GM23248 (cell line): ENCODE measurements at regions not wholly inside any gene's neighbourhood (a gene's known extent, or its start where the extent isn't known, plus 50 kb on each side); places are given as distances from the start of the nearest gene placed in this dataset.

ENCODE experiments used
- DNase-seq: peaks from one replicate; pipeline ENCODE4 v3.0.0-alpha.2; 2015
- H2AFZ ChIP-seq: fragments of 200-600 bp; sonication (generic); 2 replicates; pipeline ENCODE4 v1.6.1; 2016; ENCODE audit warnings: antibody characterized with exemption
- H3F3A ChIP-seq: fragments of 200-600 bp; sonication (generic); 2 replicates; pipeline ENCODE4 v1.6.1; 2016; ENCODE audit warnings: mild to moderate bottlenecking, antibody characterized with exemption, mixed run types; ENCODE audit not compliant: insufficient read depth
- H3K27ac ChIP-seq: fragments of 200-600 bp; sonication (generic); 2 replicates; pipeline ENCODE4 v1.5.1; 2016; ENCODE audit warnings: mild to moderate bottlenecking
- H3K27me3 ChIP-seq: fragments of 200-600 bp; sonication (generic); replicated peaks from 2 replicates; pipeline ENCODE4 v1.6.1; 2016; ENCODE audit warnings: mild to moderate bottlenecking; ENCODE audit not compliant: insufficient read depth
- H3K36me3 ChIP-seq: fragments of 200-600 bp; sonication (generic); 2 replicates; pipeline ENCODE4 v1.6.1; 2016; ENCODE audit warnings: low read depth, mild to moderate bottlenecking
- H3K4me1 ChIP-seq: fragments of 200-600 bp; sonication (generic); 2 replicates; pipeline ENCODE4 v1.6.1; 2016; ENCODE audit warnings: mild to moderate bottlenecking; ENCODE audit not compliant: insufficient read depth
- H3K4me2 ChIP-seq: fragments of 200-600 bp; sonication (generic); one replicate; pipeline ENCODE4 v1.6.1; 2016; ENCODE audit warnings: mild to moderate bottlenecking; ENCODE audit not compliant: unreplicated experiment
- H3K4me3 ChIP-seq: fragments of 200-600 bp; sonication (generic); 2 replicates; pipeline ENCODE4 v1.5.1; 2016; ENCODE audit warnings: mild to moderate bottlenecking
- H3K79me2 ChIP-seq: fragments of 200-600 bp; sonication (generic); 2 replicates; pipeline ENCODE4 v1.6.1; 2016; ENCODE audit warnings: mild to moderate bottlenecking; ENCODE audit not compliant: insufficient read depth
- H3K9ac ChIP-seq: fragments of 200-600 bp; sonication (generic); 2 replicates; pipeline ENCODE4 v1.6.1; 2016; ENCODE audit warnings: mild to moderate bottlenecking
- H3K9me2 ChIP-seq: fragments of 200-600 bp; sonication (generic); 2 replicates; pipeline ENCODE4 v1.6.1; 2016; ENCODE audit warnings: mixed run types, mild to moderate bottlenecking, moderate library complexity; ENCODE audit not compliant: insufficient read depth
- H3K9me3 ChIP-seq: fragments of 200-600 bp; sonication (generic); one replicate; pipeline ENCODE4 v1.6.1; 2017; ENCODE audit warnings: low read depth
- H4K20me1 ChIP-seq: fragments of 200-600 bp; sonication (generic); 2 replicates; pipeline ENCODE4 v1.6.0; 2016; ENCODE audit not compliant: insufficient read depth
- EZH2 ChIP-seq: fragments of 200-600 bp; sonication (generic); IDR thresholded peaks from 2 replicates; pipeline ENCODE4 v1.6.1; 2018; ENCODE audit warnings: antibody characterized with exemption, mild to moderate bottlenecking; ENCODE audit not compliant: insufficient read depth, poor library complexity, severe bottlenecking
- EZH2phosphoT487 ChIP-seq: fragments of 200-600 bp; sonication (generic); IDR thresholded peaks from 2 replicates; pipeline ENCODE4 v1.6.1; 2018; ENCODE audit warnings: antibody characterized with exemption, moderate library complexity, mild to moderate bottlenecking, low read depth; ENCODE audit not compliant: insufficient read depth
- WGBS, 2 experiments: methylation state at CpG; one replicate each; pipeline ENCODE4 v1.1.6; 2015 to 2017; ENCODE audit warnings: low lambda C conversion rate in 2 of 2, low coverage in 1 of 2; ENCODE audit errors: missing lambda C conversion rate in 2 of 2; 5-methylcytosine and 5-hydroxymethylcytosine counted together
- in situ Hi-C: fragments of 300-500 bp; cut with MboI; formaldehyde crosslinking; loops from 2 replicates; pipeline ENCODE4 v1.15.0; 2020

DNA sequence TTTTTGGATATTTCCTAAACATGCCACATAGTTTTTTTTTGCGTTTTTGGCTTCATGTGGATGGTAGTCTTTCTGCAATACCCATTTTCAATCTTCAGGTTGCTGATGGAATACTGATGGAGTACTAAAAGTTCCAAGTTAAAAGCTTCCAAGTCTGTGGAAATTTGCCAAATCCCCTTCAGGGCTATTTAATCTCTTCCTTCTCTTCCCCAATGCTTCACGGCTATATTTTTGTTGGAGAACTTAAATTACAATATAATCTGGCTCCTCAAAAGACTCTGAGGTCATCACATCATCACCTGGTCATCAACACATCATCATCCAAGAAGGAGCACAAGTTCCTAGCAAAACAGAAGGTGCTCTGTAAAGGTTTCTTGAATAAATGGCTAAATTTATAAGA, 881.0 kb upstream of the TENM4 start:
- no peak overlapping the region for H3K27ac ChIP-seq
- no peak for DNase-seq
- H3K9me3 ChIP-seq: no peaks in the 10 kb centered on the region
- TF ChIP-seq EZH2 (no peak), EZH2phosphoT487 (no peak)
- no peaks in the 10 kb centered on the region for H3K9me2 ChIP-seq
- H3K4me3 ChIP-seq: no peak overlapping the region
- no peaks in the 10 kb centered on the region for H3K4me1 ChIP-seq
- no peak overlapping the region for H3K9ac ChIP-seq
- H4K20me1 ChIP-seq: no peaks in the 10 kb centered on the region
- no peak overlapping the region for H2AFZ ChIP-seq
- WGBS, 2 experiments: 5 to 12% methylated on average over 2 of the region's 2 CpGs
- no peaks in the 10 kb centered on the region for H3F3A ChIP-seq
- no peaks in the 10 kb centered on the region for H3K79me2 ChIP-seq
- in situ Hi-C loops: no loop called here
- no peaks in the 10 kb centered on the region for H3K27me3 ChIP-seq
- H3K36me3 ChIP-seq: no peaks in the 10 kb centered on the region
- no peak overlapping the region for H3K4me2 ChIP-seq

DNA sequence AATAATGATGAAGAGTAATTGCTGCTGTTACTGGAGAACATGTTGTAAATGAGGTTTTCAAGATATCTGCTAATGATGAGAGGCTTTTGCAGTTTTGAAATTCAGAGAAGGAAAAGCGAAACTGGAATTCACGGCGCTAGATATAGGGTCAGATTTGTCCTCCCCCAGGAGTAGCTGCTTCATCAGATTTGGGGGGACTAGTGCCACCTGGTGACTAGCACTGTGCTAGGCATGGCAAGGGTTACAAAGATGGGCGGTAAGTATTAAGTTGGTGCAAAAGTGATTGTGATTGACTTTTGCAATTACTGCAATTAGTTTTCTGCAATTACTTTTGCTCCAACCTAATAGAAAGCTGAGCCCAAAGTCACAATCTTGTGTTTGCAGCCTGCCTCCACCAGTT, 879.9 kb upstream of the TENM4 start:
- 54 to 57% methylated on average over 4 of the region's 4 CpGs for WGBS, 2 experiments
- Histone ChIP-seq H3F3A (no peaks in the 10 kb centered on the region), H3K4me3 (no peak overlapping the region), H4K20me1 (no peaks in the 10 kb centered on the region), H3K4me1 (no peaks in the 10 kb centered on the region), H3K36me3 (no peaks in the 10 kb centered on the region), H3K27me3 (no peaks in the 10 kb centered on the region), H3K79me2 (no peaks in the 10 kb centered on the region), H3K27ac (no peak overlapping the region), H2AFZ (no peak overlapping the region), H3K9me3 (no peaks in the 10 kb centered on the region), H3K9me2 (no peaks in the 10 kb centered on the region), H3K4me2 (no peak overlapping the region), H3K9ac (no peak overlapping the region)
- TF ChIP-seq EZH2phosphoT487 (no peak), EZH2 (no peak)
- in situ Hi-C loops: no loop called here
- no peak for DNase-seq

DNA sequence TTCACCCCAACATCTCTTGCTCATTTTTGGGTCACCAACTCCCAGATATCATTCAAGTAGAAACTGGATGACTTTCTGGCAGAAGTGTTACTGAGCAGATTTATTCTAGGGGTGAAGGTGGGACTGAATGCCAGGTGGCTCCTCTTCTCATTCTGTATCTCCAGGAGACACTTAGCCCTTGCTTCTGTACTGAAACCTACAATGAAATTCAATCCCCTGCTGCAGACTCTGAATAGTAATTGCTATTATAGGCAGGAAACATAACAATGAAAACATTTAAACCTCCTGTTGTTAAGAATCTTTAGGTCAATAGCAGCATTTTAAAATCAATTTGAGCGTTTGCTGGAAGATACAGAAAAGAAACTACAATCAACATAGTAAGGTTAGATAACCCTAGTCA, 879.4 kb upstream of the TENM4 start:
- H3K36me3 ChIP-seq: no peaks in the 10 kb centered on the region
- 5 to 8% methylated on average over 1 of the region's 1 CpG for WGBS, 2 experiments
- no peak overlapping the region for H3K4me3 ChIP-seq
- no peak overlapping the region for H3K9ac ChIP-seq
- DNase-seq: no peak
- in situ Hi-C loops: no loop called here
- H3K9me3 ChIP-seq: no peaks in the 10 kb centered on the region
- no peaks in the 10 kb centered on the region for H3K79me2 ChIP-seq
- no peak overlapping the region for H3K4me2 ChIP-seq
- H3K27me3 ChIP-seq: no peaks in the 10 kb centered on the region
- no peaks in the 10 kb centered on the region for H3F3A ChIP-seq
- no peak overlapping the region for H2AFZ ChIP-seq
- TF ChIP-seq EZH2phosphoT487 (no peak), EZH2 (no peak)
- H3K4me1 ChIP-seq: no peaks in the 10 kb centered on the region
- no peaks in the 10 kb centered on the region for H3K9me2 ChIP-seq
- H3K27ac ChIP-seq: no peak overlapping the region
- no peaks in the 10 kb centered on the region for H4K20me1 ChIP-seq

DNA sequence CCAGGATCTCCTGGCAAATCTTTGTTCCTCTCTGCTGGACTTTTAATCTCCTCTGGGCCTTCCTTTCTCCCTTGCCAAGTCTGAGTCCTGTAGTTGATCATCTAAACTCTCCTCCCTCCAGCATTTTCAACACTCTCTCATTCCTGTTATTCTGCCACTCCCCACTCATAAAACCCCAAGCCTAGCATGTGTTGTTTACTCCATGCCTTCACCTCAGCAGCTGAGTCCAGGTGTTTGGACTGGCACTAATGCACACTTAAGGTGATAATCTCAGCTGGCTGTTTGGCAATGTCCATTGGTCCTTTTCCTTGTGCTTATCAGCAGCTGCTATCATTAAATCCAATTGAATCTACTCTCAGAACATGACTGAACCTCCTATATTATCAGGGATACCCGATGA, 876.8 kb upstream of the TENM4 start:
- Histone ChIP-seq H3F3A (no peaks in the 10 kb centered on the region), H3K4me3 (no peak overlapping the region)
- in situ Hi-C loops: no loop called here

DNA sequence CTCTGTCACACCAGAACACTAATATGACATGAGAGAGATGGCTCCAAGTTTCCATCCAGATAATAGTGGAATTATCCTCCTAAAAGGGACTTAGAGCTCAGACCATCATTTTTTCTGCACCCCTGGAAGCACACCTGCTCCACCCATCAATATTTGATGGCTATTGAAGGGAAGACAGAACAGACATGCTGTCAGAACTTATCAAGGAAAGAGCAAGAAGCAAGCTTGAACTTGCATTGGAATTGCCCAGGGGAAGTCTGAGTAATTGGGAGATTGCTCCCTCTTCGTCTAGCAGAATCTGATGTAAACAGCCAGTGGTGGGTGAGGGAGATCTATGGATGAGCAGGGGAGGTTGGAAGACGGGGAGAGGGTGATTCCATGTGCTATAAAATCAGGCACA, 874.4 kb upstream of the TENM4 start:
- Histone ChIP-seq H3F3A (no peaks in the 10 kb centered on the region), H4K20me1 (no peaks in the 10 kb centered on the region), H3K27me3 (no peaks in the 10 kb centered on the region), H3K36me3 (no peaks in the 10 kb centered on the region), H2AFZ (no peak overlapping the region), H3K4me1 (no peaks in the 10 kb centered on the region), H3K79me2 (no peaks in the 10 kb centered on the region), H3K27ac (no peak overlapping the region), H3K9me2 (no peaks in the 10 kb centered on the region), H3K4me3 (no peak overlapping the region), H3K4me2 (no peak overlapping the region), H3K9ac (no peak overlapping the region), H3K9me3 (no peaks in the 10 kb centered on the region)
- 3 to 7% methylated on average over 2 of the region's 2 CpGs for WGBS, 2 experiments
- no peak for TF ChIP-seq EZH2
- TF ChIP-seq EZH2phosphoT487: no peak
- in situ Hi-C loops: no loop called here
- DNase-seq: no peak

More for the DNA sequence above, 876.8 kb upstream of the TENM4 start:
- no peaks in the 10 kb centered on the region for H3K4me1 ChIP-seq
- H2AFZ ChIP-seq: no peak overlapping the region
- DNase-seq: no peak
- H3K9me2 ChIP-seq: no peaks in the 10 kb centered on the region
- no peak overlapping the region for H3K4me2 ChIP-seq
- TF ChIP-seq EZH2phosphoT487: no peak
- no peaks in the 10 kb centered on the region for H3K27me3 ChIP-seq
- no peaks in the 10 kb centered on the region for H3K36me3 ChIP-seq
- 5 to 7% methylated on average over 1 of the region's 1 CpG for WGBS, 2 experiments
- no peak overlapping the region for H3K9ac ChIP-seq
- H3K9me3 ChIP-seq: no peaks in the 10 kb centered on the region
- H4K20me1 ChIP-seq: no peaks in the 10 kb centered on the region
- no peaks in the 10 kb centered on the region for H3K79me2 ChIP-seq
- H3K27ac ChIP-seq: no peak overlapping the region
